ENCODE measurements at regions not wholly inside any gene's neighbourhood (a gene's known extent, or its start where the extent isn't known, plus 50 kb on each side); places are given as distances from the start of the nearest gene placed in this dataset.

- TF ChIP-seq EP300 (IDR thresholded peaks at IDR 0.05): no peak
- TF ChIP-seq, protein P1, sequence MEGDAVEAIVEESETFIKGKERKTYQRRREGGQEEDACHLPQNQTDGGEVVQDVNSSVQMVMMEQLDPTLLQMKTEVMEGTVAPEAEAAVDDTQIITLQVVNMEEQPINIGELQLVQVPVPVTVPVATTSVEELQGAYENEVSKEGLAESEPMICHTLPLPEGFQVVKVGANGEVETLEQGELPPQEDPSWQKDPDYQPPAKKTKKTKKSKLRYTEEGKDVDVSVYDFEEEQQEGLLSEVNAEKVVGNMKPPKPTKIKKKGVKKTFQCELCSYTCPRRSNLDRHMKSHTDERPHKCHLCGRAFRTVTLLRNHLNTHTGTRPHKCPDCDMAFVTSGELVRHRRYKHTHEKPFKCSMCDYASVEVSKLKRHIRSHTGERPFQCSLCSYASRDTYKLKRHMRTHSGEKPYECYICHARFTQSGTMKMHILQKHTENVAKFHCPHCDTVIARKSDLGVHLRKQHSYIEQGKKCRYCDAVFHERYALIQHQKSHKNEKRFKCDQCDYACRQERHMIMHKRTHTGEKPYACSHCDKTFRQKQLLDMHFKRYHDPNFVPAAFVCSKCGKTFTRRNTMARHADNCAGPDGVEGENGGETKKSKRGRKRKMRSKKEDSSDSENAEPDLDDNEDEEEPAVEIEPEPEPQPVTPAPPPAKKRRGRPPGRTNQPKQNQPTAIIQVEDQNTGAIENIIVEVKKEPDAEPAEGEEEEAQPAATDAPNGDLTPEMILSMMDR (IDR thresholded peaks at IDR 0.05): no peak
- TF ChIP-seq POLR2A (IDR thresholded peaks at IDR 0.05): no peak
These were observed 155.5 kb downstream of the PTCSC3 start for GRCh38 chr14:36021030-36021422.

Data from gastroesophageal sphincter (tissue), 3 donors.